ENCODE measurements at regions not wholly inside any gene's neighbourhood (a gene's known extent, or its start where the extent isn't known, plus 50 kb on each side); places are given as distances from the start of the nearest gene placed in this dataset.

DNA sequence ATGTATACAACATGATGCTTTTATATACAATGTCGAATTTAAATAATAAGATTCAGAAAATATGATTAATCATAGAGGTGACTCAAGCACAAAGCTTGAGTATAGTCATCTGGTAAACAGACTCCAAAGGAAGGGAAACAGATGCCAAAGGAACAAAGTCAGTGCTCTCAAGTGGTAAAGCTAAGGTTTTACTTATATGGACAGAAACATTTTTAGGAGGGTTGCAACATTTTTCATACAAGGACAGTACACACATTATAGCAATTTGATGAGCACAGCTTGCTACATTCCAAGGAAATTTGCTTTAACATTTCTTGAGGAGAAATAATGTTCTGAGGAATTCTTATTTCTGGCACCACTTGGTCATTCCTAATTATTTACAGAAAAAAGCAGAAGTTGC lies 333.4 kb upstream of the AADAT start:
- FAIRE-seq (no peak), DNase-seq (ENCODE audit: insufficient read length) (no peak)
- TF ChIP-seq POLR2A (IDR thresholded peaks at IDR 0.05; ENCODE audit: low read depth, low read length) (no peak), POLR2AphosphoS5 (IDR thresholded peaks at IDR 0.05; ENCODE audit: low read depth, low read length) (no peak), TAF1 (IDR thresholded peaks at IDR 0.05; ENCODE audit: borderline replicate concordance, low read depth, low read length) (no peak)

DNA sequence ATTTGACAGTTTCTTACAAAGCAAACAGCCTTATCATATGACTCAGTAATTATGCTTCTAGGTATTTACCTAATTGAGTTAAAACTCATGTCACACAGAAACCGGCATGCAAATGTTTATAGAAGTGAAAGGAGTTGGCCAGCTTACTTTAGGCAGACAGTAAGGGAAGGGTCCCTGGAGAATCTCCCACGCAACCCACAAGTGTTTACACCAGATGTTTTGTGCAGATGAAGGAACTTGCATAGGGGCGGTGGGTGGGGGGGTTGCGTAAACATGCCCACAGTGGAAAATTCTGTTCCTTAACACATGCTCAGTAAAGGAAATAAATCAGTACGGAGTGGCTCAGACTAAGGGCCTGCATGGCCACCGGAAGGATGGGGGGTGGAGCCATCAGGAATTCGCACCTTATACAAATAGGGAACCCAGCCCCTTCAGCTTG lies 330.5 kb upstream of the AADAT start:
- FAIRE-seq, result no peak
- no peak for DNase-seq (ENCODE audit: insufficient read length)
- no peak for TF ChIP-seq POLR2A (IDR thresholded peaks at IDR 0.05; ENCODE audit: low read depth, low read length)
- no peak for TF ChIP-seq TAF1 (IDR thresholded peaks at IDR 0.05; ENCODE audit: borderline replicate concordance, low read depth, low read length)

DNA sequence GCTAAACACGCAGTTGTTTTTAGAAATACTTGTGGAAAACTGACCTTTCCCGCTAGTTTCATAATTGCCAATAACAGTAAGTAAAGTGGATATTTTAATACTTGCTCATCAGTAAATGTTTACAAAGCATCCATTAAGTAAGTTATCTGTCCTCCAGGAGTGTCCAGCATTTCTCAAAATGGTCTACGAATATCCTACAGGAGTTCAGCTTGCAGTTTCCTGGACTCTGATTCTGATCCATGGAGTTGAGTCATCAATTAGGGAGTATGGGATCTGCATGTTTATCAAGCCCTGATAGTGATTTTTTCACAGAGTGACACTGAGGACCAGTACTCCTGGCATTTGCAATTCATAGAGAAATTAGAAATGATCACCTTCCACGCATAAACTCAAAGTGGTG lies 325.2 kb upstream of the AADAT start:
- DNase-seq (ENCODE audit: insufficient read length) (no peak), FAIRE-seq (no peak)
- TF ChIP-seq POLR2A (IDR thresholded peaks at IDR 0.05; ENCODE audit: low read depth, low read length), result no peak
- TF ChIP-seq POLR2AphosphoS5 (IDR thresholded peaks at IDR 0.05; ENCODE audit: low read depth, low read length), result no peak
- TF ChIP-seq TAF1 (IDR thresholded peaks at IDR 0.05; ENCODE audit: borderline replicate concordance, low read depth, low read length), result no peak

DNA sequence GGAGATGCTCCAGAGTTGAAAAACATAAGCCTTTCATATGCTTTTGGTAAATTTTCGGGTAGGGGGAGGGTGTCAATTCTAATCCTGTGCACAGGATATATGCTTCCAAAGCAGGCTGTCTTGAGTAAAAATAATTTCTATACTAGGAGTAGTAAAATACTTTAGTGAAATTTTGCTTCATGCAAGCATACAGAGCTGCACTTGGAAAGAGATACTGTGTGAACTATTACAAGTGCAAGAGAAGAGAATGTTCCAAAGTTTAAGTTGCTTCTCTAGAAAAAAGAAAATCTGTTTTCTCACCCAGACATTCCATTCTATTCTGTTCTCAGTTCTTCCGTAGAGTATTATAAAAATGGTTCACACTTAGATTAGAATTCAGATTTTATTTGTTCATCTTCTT lies 324.6 kb upstream of the AADAT start:
- FAIRE-seq, result no peak

DNA sequence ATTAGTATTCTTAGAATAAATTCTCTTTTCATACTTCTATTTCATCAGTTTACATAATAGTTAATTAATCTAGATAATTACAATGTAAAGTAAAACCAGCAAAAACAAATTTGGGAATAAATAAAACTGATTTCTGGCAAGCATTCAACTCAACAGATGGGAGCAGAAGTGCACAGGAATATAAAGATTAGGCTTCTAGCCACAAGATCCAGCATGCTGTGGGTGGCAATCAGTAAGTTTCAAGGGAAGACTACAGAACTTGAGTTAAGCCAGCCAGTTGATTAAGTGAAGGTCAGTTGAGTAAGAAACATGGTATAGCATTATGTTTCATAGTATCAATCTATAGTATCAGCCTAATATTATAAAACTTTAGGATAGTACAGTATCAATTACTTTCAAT lies 324.2 kb upstream of the AADAT start:
- no peak for TF ChIP-seq POLR2AphosphoS5 (IDR thresholded peaks at IDR 0.05; ENCODE audit: low read depth, low read length)
- FAIRE-seq (no peak), DNase-seq (ENCODE audit: insufficient read length) (no peak)

More for the DNA sequence above, 324.6 kb upstream of the AADAT start:
- DNase-seq (ENCODE audit: insufficient read length), result no peak
- TF ChIP-seq POLR2A (IDR thresholded peaks at IDR 0.05; ENCODE audit: low read depth, low read length), result no peak

DNA sequence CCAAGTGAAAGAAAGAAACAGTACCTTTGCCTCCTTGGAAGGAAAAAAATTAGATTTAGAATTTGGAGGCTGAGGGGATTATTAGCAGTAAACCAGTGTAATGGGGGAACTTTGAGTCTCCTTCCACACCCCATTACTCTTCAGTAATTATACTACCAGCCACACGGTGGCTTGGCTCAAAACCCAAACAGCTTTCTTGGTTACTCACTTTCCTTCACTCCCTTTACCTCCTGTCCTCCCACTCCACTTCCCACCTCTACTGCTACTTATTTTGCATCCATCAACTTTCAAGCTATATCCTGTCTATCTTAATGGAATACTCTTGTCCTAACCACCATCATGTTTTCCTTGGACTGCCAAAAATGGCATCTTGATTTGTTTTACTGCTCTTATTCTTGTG lies 310.6 kb upstream of the AADAT start:
- no peak for DNase-seq (ENCODE audit: insufficient read length)
- TF ChIP-seq POLR2AphosphoS5 (IDR thresholded peaks at IDR 0.05; ENCODE audit: low read depth, low read length) (no peak), POLR2A (IDR thresholded peaks at IDR 0.05; ENCODE audit: low read depth, low read length) (no peak), TAF1 (IDR thresholded peaks at IDR 0.05; ENCODE audit: borderline replicate concordance, low read depth, low read length) (no peak)
- no peak for FAIRE-seq

DNA sequence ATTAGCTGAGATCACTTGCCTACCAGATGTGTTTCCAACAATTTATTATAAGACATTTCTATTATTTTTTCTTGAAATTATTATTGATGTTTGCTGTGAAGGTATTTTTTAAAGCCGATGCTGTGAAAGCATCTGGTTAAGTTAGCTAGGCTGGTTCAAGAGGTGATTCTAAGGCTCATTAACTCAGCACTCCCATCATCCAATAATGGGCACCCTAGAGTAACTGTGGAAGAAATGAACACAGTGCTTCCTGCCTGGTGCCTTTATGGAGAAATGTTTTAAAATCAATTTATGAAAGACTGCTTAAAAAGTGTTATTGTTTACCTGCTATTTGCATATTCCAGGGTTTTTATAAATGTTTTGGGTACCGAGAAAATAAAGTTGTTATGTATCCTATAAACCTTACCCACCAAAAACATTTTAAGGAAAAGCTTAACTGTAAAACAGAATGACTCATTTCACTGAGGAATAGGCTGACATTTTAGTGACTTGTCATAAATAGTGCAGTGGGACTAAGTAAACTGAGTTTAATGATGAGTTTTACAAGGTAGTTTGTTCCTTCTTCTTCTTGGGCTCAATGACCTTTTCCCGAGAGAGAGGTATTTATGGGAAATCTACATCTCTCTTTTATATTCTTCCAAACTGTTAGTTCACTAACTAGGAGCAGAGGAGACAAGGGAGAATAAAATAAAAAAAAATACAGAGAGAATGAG lies 310.0 kb upstream of the AADAT start:
- DNase-seq (ENCODE audit: insufficient read length), result no peak
- FAIRE-seq, result no peak
- TF ChIP-seq TAF1 (IDR thresholded peaks at IDR 0.05; ENCODE audit: borderline replicate concordance, low read depth, low read length) (no peak), POLR2AphosphoS5 (IDR thresholded peaks at IDR 0.05; ENCODE audit: low read depth, low read length) (no peak), POLR2A (IDR thresholded peaks at IDR 0.05; ENCODE audit: low read depth, low read length) (no peak)

DNA sequence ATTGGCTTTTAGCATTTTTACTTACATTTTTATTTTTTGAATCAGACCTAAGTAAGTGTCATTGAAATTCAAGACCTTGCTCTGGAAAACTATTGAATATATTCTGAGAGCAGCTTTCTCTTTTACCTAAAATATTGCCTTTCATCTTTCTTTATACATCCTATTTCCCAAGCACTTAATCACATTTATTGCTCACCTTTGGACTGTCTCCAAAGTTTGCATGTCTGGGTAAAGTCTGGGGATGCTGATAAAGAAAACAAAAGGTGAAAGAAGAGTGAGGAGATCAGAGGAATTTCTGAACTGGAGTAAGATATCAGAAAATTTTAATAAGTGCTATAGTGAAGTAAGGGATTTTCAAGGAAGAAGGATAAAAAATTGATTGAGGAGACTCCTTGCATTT lies 308.5 kb upstream of the AADAT start:
- no peak for DNase-seq (ENCODE audit: insufficient read length)

DNA sequence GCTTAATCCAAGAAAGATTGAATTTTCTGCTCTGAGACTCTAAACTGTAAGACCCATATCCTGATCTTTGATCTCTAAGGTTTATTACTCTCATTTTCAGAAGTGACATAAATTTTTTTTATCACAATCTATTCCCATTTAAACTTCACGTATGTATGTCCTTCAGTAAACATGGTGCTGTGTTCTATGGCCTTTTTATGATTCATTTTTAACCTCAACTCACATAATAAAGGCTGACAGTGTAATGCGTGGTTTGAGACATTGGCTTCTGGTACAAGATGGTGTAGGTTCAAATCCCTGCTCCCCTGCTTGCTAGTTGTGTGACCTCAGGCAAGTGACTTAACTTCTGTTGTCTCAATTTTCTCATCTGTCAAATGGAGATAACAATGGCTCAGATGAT lies 306.0 kb upstream of the AADAT start:
- FAIRE-seq (no peak), DNase-seq (ENCODE audit: insufficient read length) (no peak)
- no peak for TF ChIP-seq TAF1 (IDR thresholded peaks at IDR 0.05; ENCODE audit: borderline replicate concordance, low read depth, low read length)
- TF ChIP-seq POLR2AphosphoS5 (IDR thresholded peaks at IDR 0.05; ENCODE audit: low read depth, low read length), result no peak
- TF ChIP-seq POLR2A (IDR thresholded peaks at IDR 0.05; ENCODE audit: low read depth, low read length), result no peak

More for the DNA sequence above, 308.5 kb upstream of the AADAT start:
- no peak for FAIRE-seq
- TF ChIP-seq POLR2AphosphoS5 (IDR thresholded peaks at IDR 0.05; ENCODE audit: low read depth, low read length), result no peak
- no peak for TF ChIP-seq POLR2A (IDR thresholded peaks at IDR 0.05; ENCODE audit: low read depth, low read length)
- no peak for TF ChIP-seq TAF1 (IDR thresholded peaks at IDR 0.05; ENCODE audit: borderline replicate concordance, low read depth, low read length)

DNA sequence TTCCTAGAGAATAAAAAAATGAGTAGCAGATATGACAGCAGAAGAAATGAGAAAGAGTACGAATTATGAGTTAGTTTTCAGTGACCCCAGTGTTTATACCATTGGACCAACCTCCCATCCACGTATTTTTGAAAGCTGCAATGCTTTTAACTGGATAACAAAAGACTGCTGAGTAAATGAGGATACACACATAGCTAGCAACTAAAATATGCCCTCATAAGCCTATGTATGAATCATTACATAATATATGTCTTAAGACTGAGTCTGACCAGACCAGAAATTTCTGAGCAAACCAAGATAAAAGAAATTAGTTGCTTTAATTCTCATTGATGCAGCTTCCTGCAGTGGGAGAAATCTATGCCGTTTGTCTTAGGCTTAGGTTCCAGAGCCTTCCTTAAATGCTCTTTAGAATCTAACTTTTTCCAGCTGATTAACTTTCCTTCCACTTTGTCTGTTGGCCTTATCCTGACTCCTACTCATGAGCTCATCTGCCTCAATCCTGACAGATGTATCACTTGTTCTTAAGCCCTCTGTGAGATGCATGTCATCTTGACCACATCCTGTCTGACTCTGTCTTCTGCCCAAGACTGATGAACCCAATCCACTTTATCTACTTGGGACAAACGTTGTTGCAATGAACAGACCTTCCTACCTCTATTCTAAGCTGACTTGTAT lies 301.4 kb upstream of the AADAT start:
- TF ChIP-seq TAF1 (IDR thresholded peaks at IDR 0.05; ENCODE audit: borderline replicate concordance, low read depth, low read length), result no peak
- TF ChIP-seq POLR2AphosphoS5 (IDR thresholded peaks at IDR 0.05; ENCODE audit: low read depth, low read length), result no peak
- TF ChIP-seq POLR2A (IDR thresholded peaks at IDR 0.05; ENCODE audit: low read depth, low read length), result no peak
- no peak for DNase-seq (ENCODE audit: insufficient read length)
- FAIRE-seq, result no peak

DNA sequence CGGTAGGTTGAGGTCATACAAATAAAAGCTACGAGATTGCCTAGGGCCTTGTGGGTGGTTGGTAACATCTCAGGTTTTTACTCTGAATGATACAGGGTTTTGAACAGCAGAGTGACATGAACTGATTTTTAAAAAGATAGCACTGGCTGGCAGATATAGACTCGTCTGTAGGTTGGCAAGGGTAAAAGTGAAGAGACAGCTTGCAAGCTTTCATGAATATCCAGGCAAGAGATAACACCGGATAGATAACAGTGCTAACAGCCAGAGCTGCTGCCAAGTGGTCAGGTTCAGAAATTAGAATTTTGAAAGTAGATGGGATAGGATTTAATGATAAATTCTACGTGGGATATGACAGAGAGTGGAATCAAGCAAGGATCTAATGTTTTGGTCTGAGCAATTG lies 299.7 kb upstream of the AADAT start:
- no peak for FAIRE-seq
- TF ChIP-seq TAF1 (IDR thresholded peaks at IDR 0.05; ENCODE audit: borderline replicate concordance, low read depth, low read length) (no peak), POLR2A (IDR thresholded peaks at IDR 0.05; ENCODE audit: low read depth, low read length) (no peak), POLR2AphosphoS5 (IDR thresholded peaks at IDR 0.05; ENCODE audit: low read depth, low read length) (no peak)
- no peak for DNase-seq (ENCODE audit: insufficient read length)

DNA sequence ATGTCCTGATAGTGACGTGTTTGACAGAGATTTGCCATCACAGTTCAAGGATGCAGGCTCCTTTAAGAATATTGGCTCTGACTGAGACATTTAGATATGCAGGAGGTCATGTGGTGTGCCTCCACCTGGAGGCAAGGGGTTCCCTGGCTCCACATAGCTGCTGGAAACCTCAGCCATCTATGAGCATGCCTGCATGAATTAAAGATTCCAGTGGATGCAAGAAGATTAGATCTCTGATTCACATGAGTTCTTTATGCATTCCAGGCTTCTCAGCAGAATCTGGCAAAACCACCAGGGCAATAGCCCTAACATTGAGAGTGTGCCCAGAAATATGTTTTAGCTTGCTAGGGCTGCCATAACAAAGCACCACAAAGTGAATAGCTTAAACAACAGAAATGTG lies 298.5 kb upstream of the AADAT start:
- no peak for DNase-seq (ENCODE audit: insufficient read length)
- no peak for TF ChIP-seq POLR2A (IDR thresholded peaks at IDR 0.05; ENCODE audit: low read depth, low read length)
- TF ChIP-seq TAF1 (IDR thresholded peaks at IDR 0.05; ENCODE audit: borderline replicate concordance, low read depth, low read length), result no peak
- FAIRE-seq, result no peak
